ENCODE measurements at regions not wholly inside any gene's neighbourhood (a gene's known extent, or its start where the extent isn't known, plus 50 kb on each side); places are given as distances from the start of the nearest gene placed in this dataset.

- H3K4me3 ChIP-seq (ENCODE audit: low read depth in 1 of 3, low read length in 3 of 3), result no peak overlapping the region
- H3K4me1 ChIP-seq (ENCODE audit: control insufficient read depth in 4 of 4, insufficient read depth in 4 of 4, low read length in 3 of 4), result no peaks in the 10 kb centered on the region
- no peaks in the 10 kb centered on the region for H3K27me3 ChIP-seq (ENCODE audit: control insufficient read depth in 4 of 4, insufficient read depth in 4 of 4, low read length in 3 of 4)
- H3K36me3 ChIP-seq (ENCODE audit: control insufficient read depth in 4 of 4, insufficient read depth in 3 of 4, low read depth in 1 of 4, low read length in 3 of 4), result no peaks in the 10 kb centered on the region
- no peak overlapping the region for H3K9ac ChIP-seq (ENCODE audit: low read depth in 1 of 2, low read length in 2 of 2)
- DNase-seq (ENCODE audit: low spot score), result no peak
- H3K27ac ChIP-seq (ENCODE audit: low read depth in 1 of 2, low read length in 2 of 2), result no peak overlapping the region
- no peak for TF ChIP-seq HNF4A (conservative IDR thresholded peaks at IDR 0.05)
- TF ChIP-seq EGR1 (IDR thresholded peaks at IDR 0.05; ENCODE audit: low read depth in 2 of 2), result no peak
- TF ChIP-seq ZBTB33 (IDR thresholded peaks at IDR 0.05), result no peak
- no peak for TF ChIP-seq YY1 (IDR thresholded peaks at IDR 0.05)
- no peak for TF ChIP-seq TAF1 (conservative IDR thresholded peaks at IDR 0.05)
- TF ChIP-seq ATF3 (IDR thresholded peaks at IDR 0.05), result no peak
- no peak for TF ChIP-seq FOXA1 (IDR thresholded peaks at IDR 0.05)
- no peak for TF ChIP-seq MAX (IDR thresholded peaks at IDR 0.05)
- no peak for TF ChIP-seq RAD21 (IDR thresholded peaks at IDR 0.05)
- TF ChIP-seq FOXA2 (IDR thresholded peaks at IDR 0.05), result no peak
- no peak for TF ChIP-seq NR2F2 (IDR thresholded peaks at IDR 0.05)
- no peak for TF ChIP-seq REST (IDR thresholded peaks at IDR 0.05)
- no peak for TF ChIP-seq GABPA (IDR thresholded peaks at IDR 0.05 in 1 of 2, conservative IDR thresholded peaks at IDR 0.05 in 1 of 2)
- TF ChIP-seq JUND (IDR thresholded peaks at IDR 0.05), result no peak
- no peak for TF ChIP-seq CTCF (IDR thresholded peaks at IDR 0.05; ENCODE audit: low read depth, low read length, missing input control)
- TF ChIP-seq SP1 (IDR thresholded peaks at IDR 0.05), result no peak
- no peak for TF ChIP-seq RXRA (IDR thresholded peaks at IDR 0.05)
- TF ChIP-seq HNF4G (IDR thresholded peaks at IDR 0.05), result no peak
- WGBS, result 63% methylated on average over 1 of the region's 1 CpG
- H3K9me3 ChIP-seq (ENCODE audit: control insufficient read depth in 4 of 4, low read length in 3 of 4), result no peaks in the 10 kb centered on the region
Measured at GRCh38 chr5:129398026-129398678, 61.9 kb upstream of the ADAMTS19 start.
